ENCODE measurements at regions not wholly inside any gene's neighbourhood (a gene's known extent, or its start where the extent isn't known, plus 50 kb on each side); places are given as distances from the start of the nearest gene placed in this dataset.
"Not testable (repeated sequence)": the region's sequence is repeated elsewhere in the genome, so short reads cannot be mapped to it uniquely, and the experiment has no call there.

DNA sequence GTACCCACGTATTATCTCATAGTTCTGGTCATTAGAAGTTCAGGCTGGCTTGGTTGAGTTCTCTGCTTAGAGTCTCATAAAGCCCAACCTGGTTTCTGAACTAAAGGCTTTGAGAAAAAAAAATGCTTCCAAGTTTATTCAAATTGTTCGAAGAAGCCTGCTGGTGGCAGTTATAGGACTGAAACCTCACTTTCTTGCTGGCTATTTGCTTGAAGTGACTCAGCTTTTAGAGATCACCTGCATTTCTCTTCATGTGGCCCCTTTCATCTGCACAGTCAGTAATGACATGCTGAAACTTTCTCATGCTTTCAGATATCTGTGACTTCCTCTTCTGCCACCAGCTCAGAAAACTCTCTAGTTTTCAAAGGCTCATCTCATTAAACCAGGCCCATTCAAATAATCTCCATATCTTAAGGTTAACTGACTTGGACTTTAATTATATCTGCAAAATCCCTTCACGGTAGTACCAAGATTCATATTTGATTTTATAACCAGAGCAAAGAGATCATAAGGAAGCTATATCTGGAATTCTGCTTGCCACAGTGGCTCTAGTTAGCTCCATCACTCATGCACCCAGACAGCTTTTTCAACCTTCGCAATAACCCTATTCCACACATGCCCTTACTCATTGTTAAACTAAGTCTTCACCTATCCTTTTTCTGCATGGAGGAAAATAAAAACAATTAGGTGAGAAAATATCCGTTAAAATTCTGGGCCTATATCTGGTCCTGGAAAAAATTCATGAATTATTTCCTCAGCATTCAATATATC is 433.8 kb upstream of the CBLB start:
- TF ChIP-seq POLR2A (IDR thresholded peaks at IDR 0.05; ENCODE audit: low read depth, low read length) (no peak), PAX5 (IDR thresholded peaks at IDR 0.05; ENCODE audit: insufficient read depth, low read length, severe bottlenecking) (no peak), POLR2AphosphoS5 (IDR thresholded peaks at IDR 0.05; ENCODE audit: low read depth, low read length) (no peak), SPI1 (IDR thresholded peaks at IDR 0.05; ENCODE audit: low read depth, low read length) (peak; percentile 97), POU2F2 (IDR thresholded peaks at IDR 0.05; ENCODE audit: low read depth, low read length) (peak; percentile 90), TAF1 (IDR thresholded peaks at IDR 0.05; ENCODE audit: low read depth, low read length) (no peak)

DNA sequence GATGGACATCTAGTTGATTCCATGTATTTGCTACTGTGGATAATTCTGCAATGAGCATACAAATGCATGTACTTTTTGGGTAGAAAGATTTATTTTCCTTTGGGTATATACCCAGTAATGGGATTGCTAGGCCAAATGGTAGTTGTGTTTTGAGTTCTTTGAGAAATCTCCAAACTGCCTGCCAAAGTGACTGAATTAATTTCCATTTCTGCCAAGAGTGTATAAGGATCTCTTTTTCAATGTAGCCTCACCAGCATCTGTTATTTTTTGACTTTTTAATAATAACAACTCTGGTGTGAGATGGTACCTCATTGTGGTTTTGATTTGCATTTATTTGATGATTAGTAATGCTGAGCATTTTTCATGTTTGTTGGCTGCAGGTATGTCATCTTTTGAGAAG is 435.0 kb upstream of the CBLB start:
- no peak for TF ChIP-seq POLR2A (IDR thresholded peaks at IDR 0.05; ENCODE audit: low read depth, low read length)
- no peak for TF ChIP-seq POLR2AphosphoS5 (IDR thresholded peaks at IDR 0.05; ENCODE audit: low read depth, low read length)
- no peak for TF ChIP-seq POU2F2 (IDR thresholded peaks at IDR 0.05; ENCODE audit: low read depth, low read length)
- TF ChIP-seq PAX5 (IDR thresholded peaks at IDR 0.05; ENCODE audit: insufficient read depth, low read length, severe bottlenecking) = no peak
- TF ChIP-seq SPI1 (IDR thresholded peaks at IDR 0.05; ENCODE audit: low read depth, low read length) = no peak
- FAIRE-seq (peak; percentile 33), DNase-seq (ENCODE audit: insufficient read length, low spot score) (no peak)

More for the DNA sequence above, 433.8 kb upstream of the CBLB start:
- DNase-seq (ENCODE audit: insufficient read length, low spot score) = no peak
- FAIRE-seq = peak; percentile 90

DNA sequence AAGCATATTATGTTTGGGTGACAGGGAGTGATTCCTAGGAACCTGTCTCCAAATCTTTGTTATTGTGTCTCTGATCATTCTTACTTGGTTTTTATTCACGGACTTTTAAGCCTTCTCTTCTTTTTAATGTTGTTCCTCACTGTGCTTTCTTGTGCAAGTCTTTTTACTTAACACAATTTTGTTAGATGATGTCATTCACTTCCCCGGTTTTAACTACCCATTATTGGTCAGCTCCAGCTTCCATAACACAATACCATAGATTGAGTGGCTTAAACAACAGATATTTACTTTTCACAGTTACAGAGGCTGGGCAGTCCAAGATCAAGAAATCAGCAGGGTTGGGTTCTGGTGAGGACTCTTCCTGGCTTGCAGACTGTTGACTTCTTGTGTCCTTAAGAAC is 436.3 kb upstream of the CBLB start:
- no peak for TF ChIP-seq POLR2AphosphoS5 (IDR thresholded peaks at IDR 0.05; ENCODE audit: low read depth, low read length)
- no peak for TF ChIP-seq PAX5 (IDR thresholded peaks at IDR 0.05; ENCODE audit: insufficient read depth, low read length, severe bottlenecking)
- no peak for TF ChIP-seq SPI1 (IDR thresholded peaks at IDR 0.05; ENCODE audit: low read depth, low read length)
- no peak for TF ChIP-seq POLR2A (IDR thresholded peaks at IDR 0.05; ENCODE audit: low read depth, low read length)
- TF ChIP-seq POU2F2 (IDR thresholded peaks at IDR 0.05; ENCODE audit: low read depth, low read length) = no peak
- no peak for TF ChIP-seq TAF1 (IDR thresholded peaks at IDR 0.05; ENCODE audit: low read depth, low read length)
- FAIRE-seq (no peak), DNase-seq (ENCODE audit: insufficient read length, low spot score) (no peak)

DNA sequence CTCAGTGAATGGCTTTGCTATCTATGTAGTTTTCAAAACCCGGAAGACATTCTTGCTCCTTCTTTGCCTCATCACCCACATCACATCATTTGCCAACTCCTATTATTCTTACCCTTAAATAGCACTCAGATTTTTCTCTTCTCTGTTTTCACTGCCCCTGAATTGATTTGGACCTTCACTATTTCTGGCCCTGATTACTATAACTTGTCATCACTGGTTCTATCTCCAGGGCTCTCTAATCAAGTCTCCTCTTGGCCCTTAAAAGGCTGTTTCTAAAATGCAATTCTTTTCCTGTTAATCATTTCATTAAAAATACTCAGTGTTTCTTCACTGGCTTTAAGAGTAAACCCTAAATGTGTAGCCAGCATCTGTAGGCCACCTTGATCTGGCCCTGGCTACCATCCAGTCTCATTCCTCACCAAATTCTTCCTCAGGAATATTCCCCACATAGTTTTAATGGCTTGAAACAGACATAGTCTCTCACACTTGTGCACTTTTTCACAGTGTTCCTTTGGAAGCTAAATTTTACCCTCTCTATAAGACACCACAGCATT is 437.1 kb upstream of the CBLB start:
- TF ChIP-seq POLR2A (IDR thresholded peaks at IDR 0.05; ENCODE audit: low read depth, low read length) = no peak
- no peak for TF ChIP-seq POLR2AphosphoS5 (IDR thresholded peaks at IDR 0.05; ENCODE audit: low read depth, low read length)
- TF ChIP-seq TAF1 (IDR thresholded peaks at IDR 0.05; ENCODE audit: low read depth, low read length) = no peak
- TF ChIP-seq PAX5 (IDR thresholded peaks at IDR 0.05; ENCODE audit: insufficient read depth, low read length, severe bottlenecking) = no peak
- TF ChIP-seq SPI1 (IDR thresholded peaks at IDR 0.05; ENCODE audit: low read depth, low read length) = no peak
- no peak for TF ChIP-seq POU2F2 (IDR thresholded peaks at IDR 0.05; ENCODE audit: low read depth, low read length)
- no peak for FAIRE-seq
- DNase-seq (ENCODE audit: insufficient read length, low spot score) = no peak

DNA sequence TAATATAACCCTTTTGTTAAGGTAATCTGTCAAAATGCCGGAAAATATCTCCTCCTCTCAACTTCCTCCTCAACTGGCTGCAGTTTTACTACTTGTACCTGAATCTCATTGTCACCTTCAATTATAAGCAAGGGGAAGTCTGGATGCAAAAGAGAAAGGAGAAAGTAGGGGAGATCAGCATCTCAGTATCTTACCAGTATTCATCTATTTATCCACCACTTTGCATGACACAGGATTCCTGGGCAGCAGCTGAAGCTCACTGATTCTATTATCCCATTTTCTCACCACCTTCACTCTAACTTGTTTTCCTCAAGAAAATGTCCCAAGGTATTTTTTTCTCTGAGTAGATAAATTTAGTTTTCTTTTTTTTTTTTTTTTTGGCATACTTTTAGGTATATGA is 440.5 kb upstream of the CBLB start:
- FAIRE-seq (no peak), DNase-seq (ENCODE audit: insufficient read length, low spot score) (no peak)
- TF ChIP-seq POLR2A (IDR thresholded peaks at IDR 0.05; ENCODE audit: low read depth, low read length) (no peak), POU2F2 (IDR thresholded peaks at IDR 0.05; ENCODE audit: low read depth, low read length) (no peak), POLR2AphosphoS5 (IDR thresholded peaks at IDR 0.05; ENCODE audit: low read depth, low read length) (no peak), PAX5 (IDR thresholded peaks at IDR 0.05; ENCODE audit: insufficient read depth, low read length, severe bottlenecking) (no peak), SPI1 (IDR thresholded peaks at IDR 0.05; ENCODE audit: low read depth, low read length) (no peak), TAF1 (IDR thresholded peaks at IDR 0.05; ENCODE audit: low read depth, low read length) (no peak)

DNA sequence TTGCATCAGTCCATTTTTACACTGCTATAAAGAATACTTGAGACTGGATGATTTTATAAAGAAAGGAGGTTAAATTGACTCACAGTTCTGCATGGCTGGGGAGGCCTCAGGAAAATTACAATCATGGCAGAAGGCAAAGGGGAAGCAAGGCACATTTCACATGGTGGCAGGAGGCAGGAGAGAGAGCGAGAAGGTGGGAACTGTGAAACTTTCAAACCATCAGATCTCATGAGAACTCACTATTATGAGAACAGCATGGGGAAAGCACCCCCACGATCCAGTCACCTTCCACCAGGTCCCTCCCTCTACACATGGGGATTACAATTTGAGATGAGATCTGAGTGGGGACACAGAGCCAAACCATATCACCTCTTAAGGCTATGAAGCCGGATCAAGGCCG is 441.0 kb upstream of the CBLB start:
- not testable (repeated sequence) for DNase-seq (ENCODE audit: insufficient read length, low spot score); FAIRE-seq

DNA sequence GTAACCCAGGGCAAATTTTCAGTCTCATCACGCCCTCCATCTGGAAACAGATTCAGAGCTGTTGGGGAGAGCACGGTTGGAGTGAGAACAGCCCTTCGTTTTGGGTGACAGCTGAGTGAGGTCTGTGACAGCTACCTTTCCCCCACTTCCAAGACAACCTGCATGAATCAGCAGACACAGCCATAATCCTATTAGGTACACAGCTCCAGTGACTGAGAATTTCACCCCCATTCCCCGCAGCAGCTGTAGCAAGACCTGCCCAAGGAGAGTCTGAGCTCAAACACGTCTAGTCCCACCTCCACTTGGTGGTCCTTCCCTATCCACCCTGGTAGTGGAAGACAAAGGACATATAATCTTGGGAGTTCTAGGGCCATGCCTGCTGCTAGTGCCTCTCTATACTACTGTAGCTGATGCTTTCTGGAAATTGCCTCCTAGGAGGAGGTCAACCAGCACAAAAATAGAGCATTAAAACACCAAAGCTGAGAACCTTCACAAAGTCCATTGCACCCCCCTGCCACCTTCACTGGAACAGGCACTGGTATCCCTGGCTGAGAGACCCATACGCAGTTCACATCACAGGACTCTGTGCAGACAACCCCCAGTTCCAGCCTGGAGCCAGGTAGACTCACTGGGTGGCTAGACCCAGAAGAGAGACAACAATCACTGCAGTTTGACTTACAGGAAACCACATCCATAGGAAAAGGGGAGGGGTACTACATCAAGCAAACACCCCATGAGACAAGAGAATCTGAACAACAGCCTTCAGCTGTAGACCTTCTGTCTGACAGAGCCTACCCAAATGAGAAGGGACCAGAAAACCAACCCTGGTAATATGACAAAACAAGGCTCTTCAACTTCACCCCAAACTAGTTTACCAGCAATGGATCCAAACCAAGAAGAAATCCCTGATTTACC is 448.6 kb upstream of the CBLB start:
- FAIRE-seq = no peak
- no peak for DNase-seq (ENCODE audit: insufficient read length, low spot score)

DNA sequence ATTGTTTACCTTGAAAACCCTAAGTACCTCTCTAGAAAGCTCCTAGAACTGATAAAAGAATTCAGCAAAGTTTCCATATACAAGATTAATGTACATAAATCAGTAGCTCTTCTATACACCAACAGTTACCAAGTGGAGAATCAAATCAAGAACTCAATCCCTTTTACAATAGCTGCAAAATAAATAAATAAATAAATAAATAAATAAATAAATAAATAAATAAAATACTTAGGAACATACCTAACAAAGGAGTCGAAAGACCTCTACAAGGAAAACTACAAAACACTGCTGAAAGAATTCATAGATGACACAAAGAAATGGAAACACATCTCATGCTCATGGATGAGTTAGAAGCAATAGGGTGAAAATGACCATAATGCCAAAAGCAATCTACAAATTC is 452.6 kb upstream of the CBLB start:
- not testable (repeated sequence) for FAIRE-seq; DNase-seq (ENCODE audit: insufficient read length, low spot score)

More for the DNA sequence above, 448.6 kb upstream of the CBLB start:
- TF ChIP-seq POU2F2 (IDR thresholded peaks at IDR 0.05; ENCODE audit: low read depth, low read length) = no peak
- TF ChIP-seq TAF1 (IDR thresholded peaks at IDR 0.05; ENCODE audit: low read depth, low read length) = no peak
- no peak for TF ChIP-seq POLR2A (IDR thresholded peaks at IDR 0.05; ENCODE audit: low read depth, low read length)
- no peak for TF ChIP-seq POLR2AphosphoS5 (IDR thresholded peaks at IDR 0.05; ENCODE audit: low read depth, low read length)
- TF ChIP-seq PAX5 (IDR thresholded peaks at IDR 0.05; ENCODE audit: insufficient read depth, low read length, severe bottlenecking) = no peak
- TF ChIP-seq SPI1 (IDR thresholded peaks at IDR 0.05; ENCODE audit: low read depth, low read length) = no peak

DNA sequence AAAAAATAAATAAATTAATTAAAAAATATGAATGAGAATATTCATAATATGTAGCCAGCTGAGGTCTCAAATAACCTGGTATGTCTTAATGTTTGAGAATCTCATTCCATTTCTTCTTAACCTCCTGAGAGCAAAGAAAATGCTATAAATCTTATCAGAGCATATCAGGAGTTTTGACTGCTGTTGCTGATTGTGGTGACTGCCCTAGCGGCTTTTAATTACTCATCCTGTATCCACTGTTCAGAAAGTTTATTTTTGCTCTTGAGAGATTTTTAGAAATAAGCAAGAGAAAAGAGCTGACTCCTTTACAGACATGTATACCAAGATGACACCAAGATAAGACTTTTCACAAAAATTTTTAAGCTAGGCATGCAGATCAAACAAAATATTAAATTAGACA is 454.8 kb upstream of the CBLB start:
- FAIRE-seq = no peak
- DNase-seq (ENCODE audit: insufficient read length, low spot score) = no peak
- TF ChIP-seq POLR2AphosphoS5 (IDR thresholded peaks at IDR 0.05; ENCODE audit: low read depth, low read length) (no peak), TAF1 (IDR thresholded peaks at IDR 0.05; ENCODE audit: low read depth, low read length) (no peak), POU2F2 (IDR thresholded peaks at IDR 0.05; ENCODE audit: low read depth, low read length) (no peak), SPI1 (IDR thresholded peaks at IDR 0.05; ENCODE audit: low read depth, low read length) (no peak), POLR2A (IDR thresholded peaks at IDR 0.05; ENCODE audit: low read depth, low read length) (no peak)

All from GM12891 (cell line).